BJ (cell line): ENCODE measurements at regions not wholly inside any gene's neighbourhood (a gene's known extent, or its start where the extent isn't known, plus 50 kb on each side); places are given as distances from the start of the nearest gene placed in this dataset.

Experiments
- CTCF ChIA-PET: fragments of 350-600 bp; formaldehyde crosslinking; extraction: SDS; loops from one replicate; lab custom pipeline; 2021; ENCODE audit warnings: antibody characterized with exemption, inconsistent platforms; lab: Yijun Ruan, JAX
- POLR2A ChIA-PET: fragments of 300-600 bp; sonication (Branson Sonifier 250); formaldehyde crosslinking; extraction: SDS; loops from one replicate; lab custom pipeline; 2021; ENCODE audit warnings: antibody characterized with exemption; lab: Charles Lee
- DNase-seq: peaks from one replicate; pipeline ENCODE4 v3.0.0-alpha.2; 2011; ENCODE audit warnings: low read depth
- H3K27me3 ChIP-seq: 2 replicates; pipeline ENCODE4 v1.6.0; 2011; ENCODE audit warnings: low read length; ENCODE audit not compliant: control insufficient read depth, insufficient read depth
- H3K36me3 ChIP-seq: 2 replicates; pipeline ENCODE4 v1.5.1; 2011; ENCODE audit warnings: low read length; ENCODE audit not compliant: control insufficient read depth, insufficient read depth
- H3K4me3 ChIP-seq: 2 replicates; pipeline ENCODE4 v1.5.1; 2011; ENCODE audit warnings: low read depth, mild to moderate bottlenecking, control low read depth, low read length
- CTCF ChIP-seq: IDR thresholded peaks from 2 replicates; pipeline ENCODE4 v1.5.1; 2011; ENCODE audit warnings: low read depth, mild to moderate bottlenecking, control low read depth, inconsistent platforms, low read length, moderate library complexity; ENCODE audit not compliant: insufficient read depth

- Histone ChIP-seq H3K4me3 (no peak overlapping the region), H3K27me3 (no peaks in the 10 kb centered on the region), H3K36me3 (no peaks in the 10 kb centered on the region)
- CTCF ChIA-PET, result no interaction called here
- no peak for DNase-seq
- no peak for TF ChIP-seq CTCF
- POLR2A ChIA-PET, result no interaction called here
Measured at GRCh38 chr2:81937944-81938343, 1633.4 kb upstream of the LRRTM1 start.

GRCh38 chr2:81903534-81903933 lies 1599.0 kb upstream of the LRRTM1 start:
- POLR2A ChIA-PET, result no interaction called here
- DNase-seq, result no peak
- Histone ChIP-seq H3K27me3 (no peaks in the 10 kb centered on the region), H3K4me3 (no peak overlapping the region), H3K36me3 (no peaks in the 10 kb centered on the region)
- CTCF ChIA-PET, result no interaction called here
- no peak for TF ChIP-seq CTCF

- ChIA-PET POLR2A (no interaction called here), CTCF (no interaction called here)
- DNase-seq, result no peak
- Histone ChIP-seq H3K4me3 (no peak overlapping the region), H3K36me3 (no peaks in the 10 kb centered on the region), H3K27me3 (no peaks in the 10 kb centered on the region)
- no peak for TF ChIP-seq CTCF
Measured at GRCh38 chr2:81901017-81901416, 1596.5 kb upstream of the LRRTM1 start.

- POLR2A ChIA-PET, result no interaction called here
- H3K36me3 ChIP-seq, result no peaks in the 10 kb centered on the region
- no peak for DNase-seq
- H3K27me3 ChIP-seq, result no peaks in the 10 kb centered on the region
- CTCF ChIA-PET, result no interaction called here
- no peak for TF ChIP-seq CTCF
- H3K4me3 ChIP-seq, result no peak overlapping the region
Measured at GRCh38 chr2:81895620-81896250, 1591.2 kb upstream of the LRRTM1 start.

GRCh38 chr2:81894451-81894990 lies 1590.0 kb upstream of the LRRTM1 start:
- CTCF ChIA-PET, result no interaction called here
- DNase-seq, result no peak

More at GRCh38 chr2:81894451-81894990, 1590.0 kb upstream of the LRRTM1 start:
- Histone ChIP-seq H3K27me3 (no peaks in the 10 kb centered on the region), H3K4me3 (no peak overlapping the region), H3K36me3 (no peaks in the 10 kb centered on the region)
- TF ChIP-seq CTCF, result no peak
- POLR2A ChIA-PET, result no interaction called here
